ENCODE measurements at regions not wholly inside any gene's neighbourhood (a gene's known extent, or its start where the extent isn't known, plus 50 kb on each side); places are given as distances from the start of the nearest gene placed in this dataset.
A peak's percentile ranks its signal among the peaks of the same experiment; 100 is the strongest.

DNA sequence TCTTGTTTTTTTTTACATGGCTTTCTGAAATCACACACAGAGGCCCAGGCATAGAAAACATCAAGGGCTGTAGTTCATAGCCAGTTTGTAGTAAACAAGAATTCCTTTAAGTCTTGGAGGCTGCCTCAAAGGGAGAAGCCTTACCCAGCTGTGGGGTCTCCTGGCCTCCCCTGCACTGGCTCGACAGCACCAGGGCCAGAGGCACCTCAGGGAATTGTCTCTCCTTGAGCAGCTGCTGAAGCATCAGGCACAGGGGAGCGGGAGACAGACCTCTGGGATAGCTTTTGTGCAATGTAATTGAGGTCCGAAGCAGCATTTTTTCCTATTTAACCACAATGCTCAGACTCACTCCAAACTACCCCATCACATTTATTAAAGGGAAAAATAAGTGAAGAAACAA is 209.1 kb downstream of the HRH4 start:
- in situ Hi-C loops (cut with MboI; ENCODE audit: low sequenced_read_pairs), result no loop called here
- no peak overlapping the region for H3K4me3 ChIP-seq (ENCODE audit: insufficient read depth, low read depth, low read length)
- ATAC-seq (ENCODE audit: low read depth) (no peak), DNase-seq (no peak)
- H3K36me3 ChIP-seq (ENCODE audit: control insufficient read depth, insufficient read depth, low read length), result no peaks in the 10 kb centered on the region
- H3K4me1 ChIP-seq (ENCODE audit: control insufficient read depth, insufficient read depth, low read length), result peaks cover 10% of the 10 kb centered on the region; the same call in 1 of the 2 replicates
- H3K4ac ChIP-seq (ENCODE audit: low read depth, low read length), result peak overlapping the region; percentile 34; the same call in 1 of the 2 replicates
- H3K27me3 ChIP-seq (ENCODE audit: control insufficient read depth, insufficient read depth, low read length), result 0 out of 2 replicates have a peak, but pooled peaks cover 2% of the 10 kb centered on the region
- H4K91ac ChIP-seq (ENCODE audit: insufficient read depth, low read depth, low read length), result peak overlapping the region; percentile 29; the same call in 1 of the 2 replicates
- H4K5ac ChIP-seq (ENCODE audit: low read depth, low read length), result no peak overlapping the region; the same call in 1 of the 2 replicates
- H3K9me1 ChIP-seq (ENCODE audit: insufficient read depth, low read length), result peaks cover 13% of the 10 kb centered on the region
- H4K8ac ChIP-seq (ENCODE audit: low read depth in 2 of 2, low read length in 2 of 2), result no peak overlapping the region; a peak in 1 of 4 replicates
- H3K14ac ChIP-seq (replicated peaks; ENCODE audit: low read depth, low read length), result 0 out of 2 replicates have a peak overlapping the region, but pooled peaks have one; percentile 18
- H3K4me2 ChIP-seq (ENCODE audit: low read depth, low read length), result no peak overlapping the region
- no peak overlapping the region; the same call in 2 of the 3 replicates for H2BK15ac ChIP-seq (ENCODE audit: low read depth, low read length)
- H3K9ac ChIP-seq (ENCODE audit: low read depth, low read length), result no peak overlapping the region
- H2AK5ac ChIP-seq (ENCODE audit: low read depth, low read length), result no peak overlapping the region
- ChIA-PET POLR2A (ENCODE audit: unreplicated experiment) (no interaction called here), CTCF (interaction anchor here (0.6 to 1.4 kb wide), 2 partner anchors 57 to 76 kb away, joined by 3 to 4 read pairs; no protein-coding TSS in a partner anchor)
- H3K9me3 ChIP-seq (ENCODE audit: control insufficient read depth, insufficient read depth, low read length), result no peaks in the 10 kb centered on the region
- no peak overlapping the region for H2BK5ac ChIP-seq (ENCODE audit: low read depth, low read length, poor library complexity, severe bottlenecking)
- 0 out of 2 replicates have a peak overlapping the region, but pooled peaks have one; percentile 10 for H3K23ac ChIP-seq (ENCODE audit: low read depth, low read length)
- peak overlapping the region; percentile 74 for H2BK120ac ChIP-seq (ENCODE audit: low read depth, low read length)
- H3K79me1 ChIP-seq (ENCODE audit: low read depth in 1 of 2, low read length in 2 of 2), result no peaks in the 10 kb centered on the region
- WGBS, 2 experiments (ENCODE audit: extremely low coverage in 2 of 2, insufficient read length in 1 of 2), result no CpG with 5 or more reads among the region's 3 CpGs
- TF ChIP-seq, protein P1, sequence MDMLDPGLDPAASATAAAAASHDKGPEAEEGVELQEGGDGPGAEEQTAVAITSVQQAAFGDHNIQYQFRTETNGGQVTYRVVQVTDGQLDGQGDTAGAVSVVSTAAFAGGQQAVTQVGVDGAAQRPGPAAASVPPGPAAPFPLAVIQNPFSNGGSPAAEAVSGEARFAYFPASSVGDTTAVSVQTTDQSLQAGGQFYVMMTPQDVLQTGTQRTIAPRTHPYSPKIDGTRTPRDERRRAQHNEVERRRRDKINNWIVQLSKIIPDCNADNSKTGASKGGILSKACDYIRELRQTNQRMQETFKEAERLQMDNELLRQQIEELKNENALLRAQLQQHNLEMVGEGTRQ (IDR thresholded peaks at IDR 0.05; ENCODE audit: low read depth, low read length), result no peak
- TF ChIP-seq CHD1 (IDR thresholded peaks at IDR 0.05; ENCODE audit: low read depth, low read length), result no peak
- TF ChIP-seq FOS (IDR thresholded peaks at IDR 0.05; ENCODE audit: low read depth, low read length), result no peak
- TF ChIP-seq SMC3 (IDR thresholded peaks at IDR 0.05; ENCODE audit: low read depth, low read length), result no peak
- no peak for TF ChIP-seq RAD21 (IDR thresholded peaks at IDR 0.05; ENCODE audit: low read length)
- no peaks in the 10 kb centered on the region for H4K20me1 ChIP-seq (ENCODE audit: insufficient read depth, low read length)
- H3K56ac ChIP-seq (ENCODE audit: extremely low read depth, insufficient read depth, low read length), result no peak overlapping the region; the same call in 1 of the 2 replicates
- peak overlapping the region; percentile 65 for H2BK20ac ChIP-seq (ENCODE audit: low read depth, low read length)
- H2AFZ ChIP-seq (replicated peaks; ENCODE audit: low read length, poor library complexity), result no peak overlapping the region
- no peak overlapping the region for H3K27ac ChIP-seq (ENCODE audit: insufficient read depth, low read length)
- no TSS peak for BruUV-seq (replicated peaks)
- intact Hi-C loops (cut with micrococcal nuclease), result no loop called here
- H2AK9ac ChIP-seq (replicated peaks; ENCODE audit: low read depth, low read length, poor library complexity), result no peak overlapping the region
- dilution Hi-C loops (cut with HindIII; ENCODE audit: low sequenced_read_pairs, unreplicated experiment), result no loop called here
- peak overlapping the region; percentile 60; the same call in 1 of the 2 replicates for H3K18ac ChIP-seq (ENCODE audit: low read depth, low read length)
